MCF 10A (cell line): ENCODE measurements at regions not wholly inside any gene's neighbourhood (a gene's known extent, or its start where the extent isn't known, plus 50 kb on each side); places are given as distances from the start of the nearest gene placed in this dataset.

Source experiments
- BruUV-seq: library from RNA; stranded (reverse); fragments of 400-500 nt; replicated peaks from 2 replicates; lab custom pipeline; 2021; lab: Mats Ljungman, UMichigan
- CTCF ChIA-PET: fragments of 300-600 bp; sonication (Branson Sonifier 250); formaldehyde crosslinking; extraction: SDS; loops from one replicate; lab custom pipeline; 2021; ENCODE audit warnings: antibody characterized with exemption, inconsistent platforms; lab: Yijun Ruan, JAX
- POLR2A ChIA-PET: fragments of 300-600, 350-650 bp; sonication (Branson Sonifier 250); formaldehyde crosslinking; extraction: SDS; loops from one replicate; lab custom pipeline; 2020; ENCODE audit warnings: antibody characterized with exemption, inconsistent platforms; lab: Yijun Ruan, JAX
- DNase-seq: peaks from one replicate; pipeline ENCODE4 v3.0.0-alpha.2; 2018; ENCODE audit not compliant: unreplicated experiment
- H3K27ac Mint-ChIP-seq: one replicate; pipeline ENCODE4 v1.8.0; 2022; ENCODE audit warnings: mild to moderate bottlenecking, low read depth, mixed read lengths; ENCODE audit not compliant: unreplicated experiment
- H3K27me3 Mint-ChIP-seq: one replicate; pipeline ENCODE4 v1.8.0; 2022; ENCODE audit warnings: mixed read lengths; ENCODE audit not compliant: insufficient read depth, unreplicated experiment
- H3K36me3 Mint-ChIP-seq: one replicate; pipeline ENCODE4 v1.8.0; 2022; ENCODE audit warnings: mild to moderate bottlenecking, moderate library complexity, mixed read lengths; ENCODE audit not compliant: insufficient read depth, unreplicated experiment
- H3K4me1 Mint-ChIP-seq: one replicate; pipeline ENCODE4 v1.8.0; 2022; ENCODE audit warnings: mixed read lengths; ENCODE audit not compliant: insufficient read depth, unreplicated experiment
- H3K4me3 Mint-ChIP-seq: one replicate; pipeline ENCODE4 v1.8.0; 2022; ENCODE audit warnings: mild to moderate bottlenecking, moderate library complexity, mixed read lengths; ENCODE audit not compliant: unreplicated experiment
- H3K9me3 Mint-ChIP-seq: one replicate; pipeline ENCODE4 v1.8.0; 2022; ENCODE audit warnings: mixed read lengths; ENCODE audit not compliant: unreplicated experiment
- intact Hi-C: fragments of 100-400 bp; cut with micrococcal nuclease; formaldehyde crosslinking; loops from 2 replicates; pipeline ENCODE4 v1.14.1; 2022
- TF ChIP-seq, protein P1 (sequence below): fragments of 200-600 bp; IDR thresholded peaks from one replicate; pipeline ENCODE4 v1.8.0; 2022; ENCODE audit warnings: antibody characterized with exemption, mild to moderate bottlenecking; ENCODE audit not compliant: unreplicated experiment

DNA sequence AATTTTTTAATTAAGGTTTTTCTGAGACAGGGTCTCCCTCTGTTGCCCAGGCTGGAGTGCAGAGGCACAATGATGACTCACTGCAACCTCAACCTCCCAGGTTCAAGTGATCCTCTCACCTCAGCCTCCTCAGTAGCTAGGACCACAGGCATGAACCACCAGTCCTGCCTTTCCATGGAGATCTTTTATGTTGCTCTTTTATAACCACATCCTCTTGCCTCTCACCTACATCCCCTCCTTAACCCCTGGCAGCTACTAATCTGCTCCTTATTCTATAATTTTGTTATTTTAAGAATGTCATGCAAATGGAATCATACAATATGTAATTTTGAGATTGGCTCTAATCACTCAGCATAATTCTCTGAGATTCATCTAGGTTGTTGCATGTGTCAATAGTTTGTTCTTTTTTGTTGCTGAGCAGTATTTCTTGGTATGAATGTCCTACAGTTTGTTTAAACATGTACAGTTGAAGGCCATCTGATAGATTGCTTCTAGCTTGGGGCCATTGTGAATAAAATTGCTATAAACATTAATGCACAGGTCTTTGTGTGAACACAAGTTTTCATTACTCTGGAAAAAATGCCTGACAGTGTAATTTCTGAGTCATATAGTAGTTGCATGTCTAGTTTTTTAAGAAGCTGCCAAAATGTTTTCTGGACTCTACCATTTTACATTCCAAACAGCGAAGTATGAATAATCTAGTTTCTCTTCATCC lies 249.2 kb upstream of the AMIGO2 start:
- intact Hi-C loops = no loop called here
- Mint-ChIP-seq H3K4me1 (no peaks in the 10 kb centered on the region), H3K36me3 (no peaks in the 10 kb centered on the region), H3K27ac (no peak overlapping the region), H3K4me3 (no peak overlapping the region), H3K9me3 (no peaks in the 10 kb centered on the region), H3K27me3 (no peaks in the 10 kb centered on the region)
- TF ChIP-seq, protein P1, sequence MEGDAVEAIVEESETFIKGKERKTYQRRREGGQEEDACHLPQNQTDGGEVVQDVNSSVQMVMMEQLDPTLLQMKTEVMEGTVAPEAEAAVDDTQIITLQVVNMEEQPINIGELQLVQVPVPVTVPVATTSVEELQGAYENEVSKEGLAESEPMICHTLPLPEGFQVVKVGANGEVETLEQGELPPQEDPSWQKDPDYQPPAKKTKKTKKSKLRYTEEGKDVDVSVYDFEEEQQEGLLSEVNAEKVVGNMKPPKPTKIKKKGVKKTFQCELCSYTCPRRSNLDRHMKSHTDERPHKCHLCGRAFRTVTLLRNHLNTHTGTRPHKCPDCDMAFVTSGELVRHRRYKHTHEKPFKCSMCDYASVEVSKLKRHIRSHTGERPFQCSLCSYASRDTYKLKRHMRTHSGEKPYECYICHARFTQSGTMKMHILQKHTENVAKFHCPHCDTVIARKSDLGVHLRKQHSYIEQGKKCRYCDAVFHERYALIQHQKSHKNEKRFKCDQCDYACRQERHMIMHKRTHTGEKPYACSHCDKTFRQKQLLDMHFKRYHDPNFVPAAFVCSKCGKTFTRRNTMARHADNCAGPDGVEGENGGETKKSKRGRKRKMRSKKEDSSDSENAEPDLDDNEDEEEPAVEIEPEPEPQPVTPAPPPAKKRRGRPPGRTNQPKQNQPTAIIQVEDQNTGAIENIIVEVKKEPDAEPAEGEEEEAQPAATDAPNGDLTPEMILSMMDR = no peak
- CTCF ChIA-PET = no interaction called here
- POLR2A ChIA-PET = interaction anchor here (0.6 kb wide), 1 partner anchor 89 kb away, joined by 3 read pairs; no protein-coding TSS in a partner anchor
- DNase-seq = peak; percentile 7
- BruUV-seq = no TSS peak

DNA sequence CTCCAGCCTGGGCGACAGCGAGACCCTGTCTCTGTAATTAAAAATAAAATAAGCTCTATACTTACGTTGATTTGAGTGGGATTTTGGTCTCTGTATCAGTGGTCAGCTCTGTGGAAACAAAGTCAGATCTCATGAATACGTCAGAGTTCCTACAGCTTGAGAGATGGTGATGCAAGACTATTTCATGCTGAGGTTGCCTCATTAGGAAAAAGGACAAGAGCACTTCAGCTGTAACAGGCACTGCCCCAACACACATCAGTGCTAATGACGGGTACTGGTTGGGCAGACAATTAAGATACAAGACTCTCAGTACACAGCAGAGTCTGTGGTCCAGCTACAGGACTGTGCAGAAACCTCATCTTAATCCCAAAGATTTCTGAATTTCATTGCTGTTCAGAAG lies 246.4 kb upstream of the AMIGO2 start:
- Mint-ChIP-seq H3K4me1 (no peaks in the 10 kb centered on the region), H3K27ac (no peak overlapping the region), H3K4me3 (no peak overlapping the region), H3K9me3 (no peaks in the 10 kb centered on the region), H3K27me3 (no peaks in the 10 kb centered on the region), H3K36me3 (no peaks in the 10 kb centered on the region)
- intact Hi-C loops = no loop called here
- DNase-seq = no peak
- TF ChIP-seq, protein P1 = no peak
- BruUV-seq = no TSS peak
- ChIA-PET CTCF (interaction anchor here (0.6 to 1.1 kb wide), 3 partner anchors 25 to 74 kb away, joined by 3 read pairs; no protein-coding TSS in a partner anchor), POLR2A (interaction anchor here (0.5 kb wide), 1 partner anchor 77 kb away, joined by 3 read pairs; no protein-coding TSS in a partner anchor)

DNA sequence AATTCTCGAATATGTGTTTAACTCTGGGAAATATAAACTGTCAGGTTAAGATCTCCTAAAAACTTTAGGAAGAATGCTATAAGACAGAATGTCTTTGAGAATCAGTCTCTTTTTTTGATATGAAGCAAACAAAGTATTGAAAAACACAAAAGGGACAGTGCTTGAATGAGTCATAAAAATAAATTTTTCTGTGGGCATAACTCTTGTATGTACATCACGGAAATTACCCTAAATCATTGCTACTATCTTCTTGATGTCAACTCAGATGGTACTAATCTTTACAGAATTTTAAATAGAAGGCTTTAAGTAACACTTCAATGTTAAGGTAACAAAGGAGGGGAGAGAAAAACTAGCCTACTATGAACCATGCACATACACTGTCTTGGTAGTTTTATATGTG lies 244.0 kb upstream of the AMIGO2 start:
- intact Hi-C loops = no loop called here
- no peaks in the 10 kb centered on the region for H3K9me3 Mint-ChIP-seq
- H3K4me1 Mint-ChIP-seq = no peaks in the 10 kb centered on the region
- DNase-seq = no peak
- POLR2A ChIA-PET = no interaction called here
- H3K36me3 Mint-ChIP-seq = no peaks in the 10 kb centered on the region
- CTCF ChIA-PET = interaction anchor here (0.9 kb wide), 1 partner anchor 74 kb away, joined by 3 read pairs; no protein-coding TSS in a partner anchor
- H3K27ac Mint-ChIP-seq = no peak overlapping the region
- BruUV-seq = no TSS peak
- H3K27me3 Mint-ChIP-seq = no peaks in the 10 kb centered on the region
- TF ChIP-seq, protein P1 = no peak
- no peak overlapping the region for H3K4me3 Mint-ChIP-seq

DNA sequence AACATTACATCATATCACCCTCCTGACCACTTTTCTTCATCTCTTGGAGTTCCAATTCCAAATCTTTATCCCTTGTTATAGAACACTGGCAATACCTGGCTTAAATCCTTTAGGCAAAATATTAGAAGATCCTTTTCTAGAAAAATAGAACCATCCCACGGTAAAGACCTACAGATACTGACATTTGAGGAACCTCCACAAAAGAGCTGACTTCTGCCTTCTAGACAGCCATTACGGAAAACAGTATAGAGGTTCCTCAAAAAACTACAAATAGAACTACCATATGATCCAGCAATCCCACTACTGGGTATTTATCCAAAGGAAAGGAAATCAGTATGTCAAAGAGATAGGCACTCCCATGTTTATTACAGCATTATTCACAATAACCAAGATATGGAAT lies 241.7 kb upstream of the AMIGO2 start:
- Mint-ChIP-seq H3K36me3 (no peaks in the 10 kb centered on the region), H3K4me1 (no peaks in the 10 kb centered on the region), H3K27me3 (no peaks in the 10 kb centered on the region), H3K9me3 (no peaks in the 10 kb centered on the region), H3K4me3 (no peak overlapping the region), H3K27ac (no peak overlapping the region)
- intact Hi-C loops = no loop called here
- ChIA-PET CTCF (interaction anchor here (0.7 to 1.7 kb wide), 4 partner anchors 10 to 371 kb away, joined by 3 to 5 read pairs (median 3); no protein-coding TSS in a partner anchor), POLR2A (interaction anchor here (0.6 to 1.0 kb wide), 2 partner anchors 95 to 366 kb away, joined by 3 to 4 read pairs; no protein-coding TSS in a partner anchor)
- no TSS peak for BruUV-seq
- TF ChIP-seq, protein P1 = no peak
- no peak for DNase-seq
